ENCODE measurements at regions not wholly inside any gene's neighbourhood (a gene's known extent, or its start where the extent isn't known, plus 50 kb on each side); places are given as distances from the start of the nearest gene placed in this dataset.

DNA sequence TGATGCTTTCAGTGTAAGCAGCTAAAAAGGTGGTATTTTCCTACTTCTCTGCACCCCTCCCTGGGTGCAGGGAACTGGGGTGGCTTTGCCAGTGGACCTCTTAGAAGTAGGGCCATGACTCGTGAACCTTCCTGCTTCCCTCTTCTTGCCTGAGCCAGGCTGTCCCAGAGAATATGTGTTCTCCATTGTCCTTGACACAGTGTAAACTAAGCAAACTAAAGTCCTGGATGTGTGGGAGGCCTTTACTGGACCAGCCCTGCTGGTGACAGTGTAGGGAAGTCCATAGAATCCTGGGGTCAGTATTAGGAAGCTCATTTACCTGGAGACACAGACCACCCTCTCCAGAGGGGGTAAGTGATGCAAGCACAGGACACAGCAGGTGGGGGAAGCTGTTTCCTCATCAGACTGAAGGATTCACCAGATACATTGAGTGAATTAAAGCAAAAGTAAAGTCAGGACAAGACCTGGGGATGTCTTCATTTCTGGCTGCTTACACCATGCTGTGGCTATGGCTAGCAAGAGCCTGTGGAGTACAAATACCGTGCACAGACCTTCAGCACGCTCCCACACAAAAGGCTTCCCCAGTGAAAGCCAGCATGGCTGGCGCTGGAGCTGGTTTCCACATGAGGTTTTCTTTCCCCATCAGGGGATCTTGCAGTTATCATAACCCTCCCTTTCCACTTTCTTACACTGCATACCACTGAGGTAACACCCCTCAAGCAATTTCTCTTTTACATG lies 64.8 kb upstream of the LPP start:
- TF ChIP-seq, protein P1, sequence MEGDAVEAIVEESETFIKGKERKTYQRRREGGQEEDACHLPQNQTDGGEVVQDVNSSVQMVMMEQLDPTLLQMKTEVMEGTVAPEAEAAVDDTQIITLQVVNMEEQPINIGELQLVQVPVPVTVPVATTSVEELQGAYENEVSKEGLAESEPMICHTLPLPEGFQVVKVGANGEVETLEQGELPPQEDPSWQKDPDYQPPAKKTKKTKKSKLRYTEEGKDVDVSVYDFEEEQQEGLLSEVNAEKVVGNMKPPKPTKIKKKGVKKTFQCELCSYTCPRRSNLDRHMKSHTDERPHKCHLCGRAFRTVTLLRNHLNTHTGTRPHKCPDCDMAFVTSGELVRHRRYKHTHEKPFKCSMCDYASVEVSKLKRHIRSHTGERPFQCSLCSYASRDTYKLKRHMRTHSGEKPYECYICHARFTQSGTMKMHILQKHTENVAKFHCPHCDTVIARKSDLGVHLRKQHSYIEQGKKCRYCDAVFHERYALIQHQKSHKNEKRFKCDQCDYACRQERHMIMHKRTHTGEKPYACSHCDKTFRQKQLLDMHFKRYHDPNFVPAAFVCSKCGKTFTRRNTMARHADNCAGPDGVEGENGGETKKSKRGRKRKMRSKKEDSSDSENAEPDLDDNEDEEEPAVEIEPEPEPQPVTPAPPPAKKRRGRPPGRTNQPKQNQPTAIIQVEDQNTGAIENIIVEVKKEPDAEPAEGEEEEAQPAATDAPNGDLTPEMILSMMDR (conservative IDR thresholded peaks at IDR 0.05): no peak
- TF ChIP-seq EZH2 (IDR thresholded peaks at IDR 0.05; ENCODE audit: low read depth): no peak

Measured in PC-9 (cell line).